ENCODE measurements at regions not wholly inside any gene's neighbourhood (a gene's known extent, or its start where the extent isn't known, plus 50 kb on each side); places are given as distances from the start of the nearest gene placed in this dataset.
"Not testable (repeated sequence)": the region's sequence is repeated elsewhere in the genome, so short reads cannot be mapped to it uniquely, and the experiment has no call there.

- TF ChIP-seq CTCF (conservative IDR thresholded peaks at IDR 0.05 in 1 of 2, IDR thresholded peaks at IDR 0.05 in 1 of 2; ENCODE audit: low read depth in 1 of 2, low read length in 2 of 2) (no peak), EZH2 (IDR thresholded peaks at IDR 0.05; ENCODE audit: low read length, missing control alignments) (no peak)
- Histone ChIP-seq H3K27me3 (ENCODE audit: control insufficient read depth, insufficient read depth, low read length) (no peaks in the 10 kb centered on the region), H3K9me3 (ENCODE audit: control insufficient read depth, insufficient read depth, low read depth, low read length) (no peaks in the 10 kb centered on the region), H3K4me3 (replicated peaks in 1 of 4; ENCODE audit: control extremely low read depth in 1 of 4, insufficient read depth in 1 of 4, low read depth in 3 of 4, low read length in 4 of 4) (no peak overlapping the region), H3K27ac (ENCODE audit: insufficient read depth, low read length) (no peak overlapping the region), H2AFZ (ENCODE audit: low read length) (peak overlapping the region; percentile 4), H3K4me1 (ENCODE audit: control insufficient read depth, extremely low read depth, insufficient read depth, low read length) (no peaks in the 10 kb centered on the region), H3K36me3 (ENCODE audit: control insufficient read depth, insufficient read depth, low read length) (no peaks in the 10 kb centered on the region), H3K79me2 (ENCODE audit: control insufficient read depth, insufficient read depth, low read length) (no peaks in the 10 kb centered on the region), H3K9ac (ENCODE audit: insufficient read depth, low read length) (no peak overlapping the region), H3K4me2 (ENCODE audit: extremely low read depth, insufficient read depth, low read length) (no peak overlapping the region), H4K20me1 (ENCODE audit: control insufficient read depth, extremely low read depth, insufficient read depth, low read length) (no peaks in the 10 kb centered on the region)
- no peak for DNase-seq (ENCODE audit: low read depth in 2 of 2)
Measured at GRCh38 chr1:117740496-117740895, 134.6 kb downstream of the TENT5C start.

GRCh38 chr1:117746565-117746964, 140.7 kb downstream of the TENT5C start:
- not testable (repeated sequence) for H3K4me1 ChIP-seq (ENCODE audit: control insufficient read depth, extremely low read depth, insufficient read depth, low read length); H3K9ac ChIP-seq (ENCODE audit: insufficient read depth, low read length); H3K27ac ChIP-seq (ENCODE audit: insufficient read depth, low read length); DNase-seq (ENCODE audit: low read depth in 2 of 2); H3K4me3 ChIP-seq (replicated peaks in 1 of 4; ENCODE audit: control extremely low read depth in 1 of 4, insufficient read depth in 1 of 4, low read depth in 3 of 4, low read length in 4 of 4); H3K27me3 ChIP-seq (ENCODE audit: control insufficient read depth, insufficient read depth, low read length); H3K79me2 ChIP-seq (ENCODE audit: control insufficient read depth, insufficient read depth, low read length); H4K20me1 ChIP-seq (ENCODE audit: control insufficient read depth, extremely low read depth, insufficient read depth, low read length); H3K9me3 ChIP-seq (ENCODE audit: control insufficient read depth, insufficient read depth, low read depth, low read length); H2AFZ ChIP-seq (ENCODE audit: low read length); H3K36me3 ChIP-seq (ENCODE audit: control insufficient read depth, insufficient read depth, low read length); H3K4me2 ChIP-seq (ENCODE audit: extremely low read depth, insufficient read depth, low read length)

GRCh38 chr1:117747605-117748004, 141.8 kb downstream of the TENT5C start:
- no peaks in the 10 kb centered on the region for H3K79me2 ChIP-seq (ENCODE audit: control insufficient read depth, insufficient read depth, low read length)
- H3K36me3 ChIP-seq (ENCODE audit: control insufficient read depth, insufficient read depth, low read length) = no peaks in the 10 kb centered on the region
- TF ChIP-seq EZH2 (IDR thresholded peaks at IDR 0.05; ENCODE audit: low read length, missing control alignments) = no peak
- TF ChIP-seq CTCF (conservative IDR thresholded peaks at IDR 0.05 in 1 of 2, IDR thresholded peaks at IDR 0.05 in 1 of 2; ENCODE audit: low read depth in 1 of 2, low read length in 2 of 2) = no peak
- no peak overlapping the region for H3K4me3 ChIP-seq (replicated peaks in 1 of 4; ENCODE audit: control extremely low read depth in 1 of 4, insufficient read depth in 1 of 4, low read depth in 3 of 4, low read length in 4 of 4)
- no peaks in the 10 kb centered on the region for H3K9me3 ChIP-seq (ENCODE audit: control insufficient read depth, insufficient read depth, low read depth, low read length)
- H3K27me3 ChIP-seq (ENCODE audit: control insufficient read depth, insufficient read depth, low read length) = no peaks in the 10 kb centered on the region
- no peaks in the 10 kb centered on the region for H4K20me1 ChIP-seq (ENCODE audit: control insufficient read depth, extremely low read depth, insufficient read depth, low read length)
- H2AFZ ChIP-seq (ENCODE audit: low read length) = no peak overlapping the region
- H3K4me2 ChIP-seq (ENCODE audit: extremely low read depth, insufficient read depth, low read length) = no peak overlapping the region
- H3K9ac ChIP-seq (ENCODE audit: insufficient read depth, low read length) = no peak overlapping the region
- H3K4me1 ChIP-seq (ENCODE audit: control insufficient read depth, extremely low read depth, insufficient read depth, low read length) = no peaks in the 10 kb centered on the region
- H3K27ac ChIP-seq (ENCODE audit: insufficient read depth, low read length) = no peak overlapping the region
- DNase-seq (ENCODE audit: low read depth in 2 of 2) = no peak
